Loucy (cell line): ENCODE measurements at regions not wholly inside any gene's neighbourhood (a gene's known extent, or its start where the extent isn't known, plus 50 kb on each side); places are given as distances from the start of the nearest gene placed in this dataset.

ENCODE experiments used
- H2AFZ ChIP-seq: fragments of 200-600 bp; sonication (generic); 2 replicates; pipeline ENCODE4 v1.6.0; 2016; ENCODE audit warnings: antibody characterized with exemption, mild to moderate bottlenecking, low read length, moderate library complexity
- H3F3A ChIP-seq: fragments of 200-600 bp; 2 replicates; pipeline ENCODE4 v1.6.0; 2016; ENCODE audit warnings: antibody characterized with exemption, low read depth, mild to moderate bottlenecking
- H3K27me3 ChIP-seq: fragments of 200-600 bp; sonication (generic); 2 replicates; pipeline ENCODE4 v1.6.1; 2014; ENCODE audit warnings: low read length, mild to moderate bottlenecking; ENCODE audit not compliant: insufficient read depth, poor library complexity, severe bottlenecking
- H3K36me3 ChIP-seq: fragments of 200-600 bp; sonication (generic); 2 replicates; pipeline ENCODE4 v1.6.1; 2016; ENCODE audit warnings: low read length; ENCODE audit not compliant: insufficient read depth
- H3K4me1 ChIP-seq: fragments of 200-600 bp; sonication (generic); 2 replicates; pipeline ENCODE4 v1.5.1; 2014; ENCODE audit warnings: low read length, mild to moderate bottlenecking; ENCODE audit not compliant: insufficient read depth, poor library complexity, severe bottlenecking
- H3K4me2 ChIP-seq: fragments of 200-600 bp; sonication (generic); 2 replicates; pipeline ENCODE4 v1.6.0; 2014; ENCODE audit warnings: antibody characterized with exemption, low read length, low read depth, mild to moderate bottlenecking; ENCODE audit not compliant: poor library complexity, severe bottlenecking
- H3K4me3 ChIP-seq: fragments of 200-600 bp; sonication (generic); 2 replicates; pipeline ENCODE4 v1.5.1; 2014; ENCODE audit warnings: low read length, mild to moderate bottlenecking, mixed read lengths; ENCODE audit not compliant: poor library complexity, severe bottlenecking
- H3K79me2 ChIP-seq: fragments of 200-600 bp; sonication (generic); 2 replicates; pipeline ENCODE4 v1.6.1; 2014; ENCODE audit warnings: low read length; ENCODE audit not compliant: insufficient read depth
- H3K9ac ChIP-seq: fragments of 200-600 bp; sonication (generic); 2 replicates; pipeline ENCODE4 v1.6.0; 2014; ENCODE audit warnings: mild to moderate bottlenecking, low read depth, low read length, moderate library complexity; ENCODE audit not compliant: poor library complexity, severe bottlenecking
- H3K9me2 ChIP-seq: fragments of 200-600 bp; sonication (generic); replicated peaks from 2 replicates; pipeline ENCODE4 v1.6.1; 2016; ENCODE audit warnings: low read depth, low read length, mixed read lengths
- H3K9me3 ChIP-seq: fragments of 200-600 bp; sonication (generic); 2 replicates; pipeline ENCODE4 v1.6.1; 2014; ENCODE audit warnings: mild to moderate bottlenecking, antibody characterized with exemption, low read length, low read depth; ENCODE audit not compliant: insufficient read depth
- H4K20me1 ChIP-seq: fragments of 200-600 bp; sonication (generic); 2 replicates; pipeline ENCODE4 v1.6.0; 2014; ENCODE audit warnings: antibody characterized with exemption, low read length, mild to moderate bottlenecking; ENCODE audit not compliant: insufficient read depth, poor library complexity, severe bottlenecking
- CTCF ChIP-seq: fragments of 200-600 bp; sonication (generic); conservative IDR thresholded peaks from 2 replicates; pipeline ENCODE4 v1.5.1; 2014; ENCODE audit warnings: mild to moderate bottlenecking, antibody characterized with exemption, low read length
- EZH2phosphoT487 ChIP-seq: fragments of 200-600 bp; IDR thresholded peaks from 2 replicates; pipeline ENCODE4 v1.6.1; 2018; ENCODE audit warnings: antibody characterized with exemption, mild to moderate bottlenecking, moderate library complexity, borderline replicate concordance

- H3K36me3 ChIP-seq: no peaks in the 10 kb centered on the region
- no peaks in the 10 kb centered on the region for H3K9me2 ChIP-seq
- H2AFZ ChIP-seq: no peak overlapping the region
- no peak overlapping the region for H3K4me2 ChIP-seq
- H3K9me3 ChIP-seq: no peaks in the 10 kb centered on the region
- H3K4me3 ChIP-seq: no peak overlapping the region
- no peak for TF ChIP-seq CTCF
- TF ChIP-seq EZH2phosphoT487: no peak
- no peaks in the 10 kb centered on the region for H3K27me3 ChIP-seq
- no peaks in the 10 kb centered on the region for H3F3A ChIP-seq
- H3K4me1 ChIP-seq: peaks cover 19% of the 10 kb centered on the region
- no peak overlapping the region for H3K9ac ChIP-seq
- H3K79me2 ChIP-seq: no peaks in the 10 kb centered on the region
- H4K20me1 ChIP-seq: no peaks in the 10 kb centered on the region
These were observed 54.5 kb upstream of the RREB1 start for GRCh38 chr6:7053125-7053774.
